HG02642 (cell line): ENCODE measurements at regions not wholly inside any gene's neighbourhood (a gene's known extent, or its start where the extent isn't known, plus 50 kb on each side); places are given as distances from the start of the nearest gene placed in this dataset.

Experiments
- ATAC-seq: cut with Tn5 transposase; IDR thresholded peaks from one replicate; pipeline ENCODE4 v1.9.1; 2021; ENCODE audit warnings: mild to moderate bottlenecking; ENCODE audit not compliant: unreplicated experiment, poor library complexity

DNA sequence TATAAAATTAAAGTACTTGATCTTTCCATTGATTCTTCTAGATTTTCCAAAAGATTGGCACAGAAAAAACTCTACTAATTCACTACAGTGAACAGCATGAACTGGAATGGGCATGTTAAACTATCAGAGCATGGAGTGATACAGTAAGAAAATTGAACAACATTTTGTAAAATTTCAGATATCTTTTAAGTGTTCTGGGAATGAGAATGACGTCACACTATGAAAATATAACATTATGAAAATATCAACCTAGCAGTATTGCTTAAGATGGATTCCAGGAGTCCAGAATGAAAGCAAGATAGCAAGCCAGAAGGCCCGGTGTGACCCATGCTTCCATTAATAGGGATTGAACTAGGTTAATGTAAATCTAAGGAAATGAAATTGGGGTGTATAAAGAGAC is 319.9 kb downstream of the GABRG1 start:
- ATAC-seq: no peak

DNA sequence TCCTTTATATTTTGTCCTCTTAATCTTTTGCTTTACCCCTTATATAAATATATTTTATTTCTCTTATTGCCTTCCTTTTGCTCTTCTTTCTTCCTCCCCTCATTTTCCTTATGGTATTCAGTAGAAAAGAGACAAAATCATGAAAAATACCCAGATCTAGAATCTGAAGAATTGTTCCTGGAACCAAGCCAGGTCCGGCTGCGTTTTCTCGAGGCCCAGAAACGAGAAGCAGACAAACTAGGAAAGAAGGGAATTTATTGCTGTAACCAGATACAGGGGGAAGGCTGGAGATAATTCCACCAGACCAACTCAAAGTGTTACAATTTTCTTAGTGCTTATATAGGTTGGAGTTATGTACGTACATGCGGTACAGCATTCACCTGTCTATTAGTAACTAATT is 328.7 kb downstream of the GABRG1 start:
- no peak for ATAC-seq

DNA sequence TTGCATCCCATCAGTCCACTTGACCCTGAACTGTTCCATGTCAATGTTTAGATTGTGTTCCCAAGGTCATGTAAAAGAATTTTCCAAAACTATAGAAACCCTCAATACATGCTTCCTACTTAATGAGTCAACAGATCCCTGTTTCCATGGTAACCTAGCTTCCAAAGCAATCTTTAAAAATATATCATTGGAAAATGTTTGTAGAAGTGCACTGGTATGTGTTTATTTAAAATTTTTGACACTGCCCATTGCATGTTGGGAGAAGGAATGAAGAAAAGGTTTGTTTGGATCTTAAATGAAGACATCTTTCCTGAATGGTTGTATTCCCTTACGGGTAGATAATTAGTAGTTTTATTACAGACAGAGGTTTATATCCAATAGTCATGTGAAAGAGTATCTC is 345.3 kb downstream of the GABRG1 start:
- no peak for ATAC-seq

DNA sequence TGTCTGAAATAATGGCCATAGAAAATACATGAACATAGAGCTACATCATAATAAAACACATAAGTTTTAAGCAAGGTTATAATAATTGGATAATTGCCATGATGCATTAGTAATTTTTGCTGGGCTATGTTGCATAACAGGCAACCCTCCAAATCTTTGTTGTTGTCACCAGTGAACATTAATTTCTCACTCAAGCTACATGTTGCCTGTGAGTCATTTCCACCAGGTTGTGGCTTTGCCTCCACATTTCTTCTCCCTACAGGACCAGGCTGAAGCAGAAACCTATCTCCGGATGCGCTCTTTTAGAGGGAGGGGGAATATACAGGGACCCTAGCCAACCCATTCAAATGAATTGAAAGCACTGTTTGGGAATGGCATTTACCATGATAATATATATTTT is 347.7 kb downstream of the GABRG1 start:
- no peak for ATAC-seq

DNA sequence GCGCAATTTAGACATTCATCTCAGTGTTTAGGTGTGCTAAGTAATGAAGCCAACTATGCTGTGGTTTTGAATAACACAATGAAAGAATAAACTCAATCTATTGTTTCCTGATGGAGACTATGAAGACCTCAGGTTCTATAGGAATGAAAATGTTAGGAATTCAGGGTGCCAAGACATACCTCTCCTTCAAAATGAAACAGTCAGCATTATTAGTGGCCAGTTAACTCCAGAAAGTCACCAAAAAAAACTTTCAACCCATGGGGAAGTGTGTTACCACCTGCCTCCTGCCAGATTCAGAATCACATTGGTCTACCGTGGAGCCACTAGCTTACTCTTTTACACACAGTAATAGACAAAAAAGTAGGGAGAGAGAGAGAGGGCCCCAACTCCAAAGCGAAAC is 352.9 kb downstream of the GABRG1 start:
- no peak for ATAC-seq

DNA sequence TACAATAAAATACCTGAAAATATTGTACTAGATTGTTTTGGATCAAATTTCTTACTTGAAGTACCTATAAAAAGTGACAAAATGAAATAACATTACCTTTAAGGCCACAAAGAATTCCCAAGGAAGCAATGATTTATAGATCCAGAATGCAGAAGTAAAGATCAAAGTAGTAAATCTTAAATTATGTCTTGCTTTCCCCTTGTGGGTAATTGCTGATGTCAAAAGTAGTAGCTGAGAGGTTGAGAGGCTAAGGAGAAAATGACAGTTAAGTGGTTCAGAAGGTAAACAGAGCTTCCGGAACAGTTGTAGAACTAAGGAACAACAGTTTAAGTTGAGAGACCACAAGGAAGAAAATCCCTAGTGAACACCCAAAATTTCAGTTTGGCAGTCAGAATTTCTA is 358.3 kb downstream of the GABRG1 start:
- no peak for ATAC-seq

DNA sequence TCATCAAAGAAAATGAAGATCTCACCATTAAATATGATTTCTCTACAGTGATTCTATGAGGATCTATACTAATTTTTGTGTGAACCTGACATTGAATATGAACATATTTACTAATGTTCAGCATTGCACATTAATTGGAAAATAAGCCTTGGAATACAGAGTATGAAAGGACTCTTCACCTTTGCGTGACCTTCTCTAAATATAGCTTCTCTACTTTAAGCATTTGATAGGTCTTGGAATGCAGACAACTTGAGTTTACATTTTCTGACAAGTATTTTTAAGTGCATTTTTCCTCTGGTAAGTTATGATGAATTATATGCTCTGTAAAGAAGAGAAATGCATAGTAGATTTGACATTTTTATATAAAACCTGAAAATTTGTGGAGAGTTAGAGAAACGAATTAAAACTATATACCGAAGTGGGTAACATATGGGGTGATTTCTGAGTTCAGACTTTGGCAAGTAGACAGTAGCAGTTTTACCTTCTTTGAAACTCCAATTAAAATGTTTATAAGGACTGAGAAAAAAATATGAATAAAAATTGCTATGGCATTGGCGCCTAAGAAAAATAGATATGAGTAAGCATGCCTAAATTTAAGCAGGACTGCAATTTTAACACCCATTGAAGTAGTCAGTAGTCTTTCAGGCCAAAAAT is 371.9 kb downstream of the GABRG1 start:
- ATAC-seq: no peak

DNA sequence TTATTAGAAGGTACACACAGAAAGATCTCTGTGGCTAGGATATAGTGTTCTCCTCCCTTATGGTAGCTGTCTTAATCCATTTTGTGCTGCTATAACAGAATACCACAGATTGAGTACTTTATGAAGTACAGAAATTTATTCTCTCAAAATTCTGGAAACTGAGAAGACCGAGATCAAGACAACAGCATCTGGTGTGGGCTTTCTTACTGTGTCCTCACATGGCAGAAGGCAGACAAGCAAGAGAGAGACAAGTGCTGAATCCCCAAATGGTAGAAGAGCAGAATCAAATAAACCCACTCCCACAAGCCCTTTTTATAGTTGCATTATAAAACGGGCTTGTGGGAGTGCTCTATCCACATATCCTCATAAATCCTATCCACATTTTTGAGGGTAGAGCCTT is 373.1 kb downstream of the GABRG1 start:
- no peak for ATAC-seq

DNA sequence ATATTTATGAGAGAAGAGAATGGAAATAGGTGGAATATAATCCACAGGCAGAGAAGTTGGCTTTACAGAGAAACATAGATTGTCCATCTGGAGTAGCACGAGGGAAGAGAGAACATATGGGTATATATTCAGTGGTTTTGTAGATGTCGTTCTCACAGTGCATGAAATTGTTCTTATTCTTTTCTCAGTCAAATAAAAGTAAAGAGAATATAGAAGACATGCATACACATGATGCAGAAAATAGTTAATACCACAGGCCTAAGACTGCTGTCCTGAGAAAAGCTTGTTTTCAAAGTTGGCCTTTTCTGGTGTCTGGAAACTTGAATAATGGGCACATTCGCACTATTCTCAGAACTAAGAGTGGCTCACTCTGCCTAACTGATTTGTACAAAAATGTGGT is 378.1 kb downstream of the GABRG1 start:
- ATAC-seq: no peak

DNA sequence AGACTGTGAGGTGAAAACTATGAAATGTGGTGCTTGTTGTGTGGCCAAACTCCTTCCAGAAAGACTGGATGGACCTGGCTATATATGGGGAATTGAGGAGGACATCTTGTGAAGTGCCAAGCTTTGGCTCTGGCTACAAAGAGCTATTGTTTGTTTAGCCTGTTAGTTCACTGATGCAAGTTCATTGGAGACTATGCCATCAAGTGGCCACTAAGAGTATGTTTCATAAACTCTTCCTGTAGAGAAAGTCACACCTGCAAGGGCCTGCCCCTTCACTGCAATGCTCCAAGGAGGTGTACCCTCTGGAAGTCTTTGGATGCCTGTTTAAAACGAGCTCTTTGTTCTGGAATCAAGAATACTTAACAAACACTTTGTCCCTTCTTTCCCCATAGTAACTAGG is 382.0 kb downstream of the GABRG1 start:
- no peak for ATAC-seq

DNA sequence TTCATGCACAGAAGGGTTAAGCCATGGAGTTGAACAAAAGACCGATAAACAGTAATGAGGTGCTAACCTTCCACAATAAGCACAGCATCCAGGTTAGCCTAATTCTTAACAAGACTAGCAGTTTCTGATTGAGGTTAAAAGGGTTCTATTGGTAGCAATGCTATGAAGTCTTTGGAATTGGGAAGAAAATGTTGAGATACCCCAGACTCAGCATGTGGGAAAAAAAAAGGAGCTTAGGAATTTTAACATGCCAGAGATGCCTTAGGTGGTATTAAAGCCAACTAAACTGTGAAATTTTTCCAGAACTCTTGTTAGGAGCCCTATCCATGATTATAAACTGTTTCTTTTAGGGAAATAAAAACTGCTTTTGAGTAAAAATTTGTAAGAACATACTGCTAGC is 391.7 kb downstream of the GABRG1 start:
- no peak for ATAC-seq

DNA sequence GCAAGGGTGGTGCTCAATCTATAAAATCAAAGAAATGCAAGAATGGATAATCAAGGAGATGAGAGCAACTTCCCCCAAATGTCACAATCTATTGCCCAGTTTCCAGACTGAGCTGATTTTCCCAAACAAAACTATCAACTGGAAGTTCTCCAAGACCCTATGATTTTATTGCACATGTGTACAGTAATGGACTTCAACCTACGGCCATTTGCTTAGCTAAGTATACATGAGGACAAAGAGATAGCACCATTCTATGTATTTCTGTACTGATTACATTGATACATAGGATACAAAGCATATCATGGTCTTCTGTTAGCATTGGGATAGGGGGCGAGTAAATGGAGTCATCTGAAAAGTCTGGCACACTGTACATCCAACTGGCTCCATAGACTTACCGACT is 407.8 kb downstream of the GABRG1 start:
- ATAC-seq: no peak

DNA sequence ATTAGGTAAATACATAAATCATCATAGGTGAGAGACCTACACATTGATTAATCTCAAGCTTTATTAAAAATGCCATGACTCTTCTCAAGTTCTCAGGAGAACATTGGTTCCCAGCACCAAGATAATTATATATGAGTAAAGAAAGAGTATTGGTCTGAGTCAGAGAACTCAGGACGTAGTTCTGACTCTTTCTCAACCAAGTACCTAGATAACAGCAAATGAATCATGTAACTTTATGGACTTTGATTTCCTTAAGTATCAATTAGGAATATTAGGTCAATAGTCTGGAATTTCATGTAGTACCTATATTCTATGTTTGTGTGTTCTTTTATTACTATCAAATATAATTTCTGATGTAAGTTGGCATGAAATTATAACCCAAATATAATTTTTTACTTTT is 409.9 kb downstream of the GABRG1 start:
- ATAC-seq: no peak

DNA sequence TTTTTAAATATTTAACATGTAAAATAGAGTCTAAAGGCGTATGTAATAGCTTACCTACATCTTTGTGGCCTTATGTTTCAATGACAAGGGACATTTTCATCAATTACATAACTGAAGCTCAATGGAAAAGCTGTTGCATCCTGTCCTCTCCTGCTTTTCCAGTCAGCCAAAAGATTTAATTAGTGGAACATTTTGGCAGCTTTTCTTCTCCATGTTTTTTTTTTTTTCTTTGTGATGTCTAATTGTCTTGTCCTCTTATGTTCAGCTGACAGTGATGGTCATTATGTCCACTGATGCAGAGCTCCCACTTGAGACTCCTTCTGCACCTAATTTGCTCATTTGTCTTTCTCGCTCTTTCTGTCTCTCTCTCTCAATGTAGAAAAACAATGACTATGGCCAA is 422.2 kb downstream of the GABRG1 start:
- ATAC-seq: no peak

DNA sequence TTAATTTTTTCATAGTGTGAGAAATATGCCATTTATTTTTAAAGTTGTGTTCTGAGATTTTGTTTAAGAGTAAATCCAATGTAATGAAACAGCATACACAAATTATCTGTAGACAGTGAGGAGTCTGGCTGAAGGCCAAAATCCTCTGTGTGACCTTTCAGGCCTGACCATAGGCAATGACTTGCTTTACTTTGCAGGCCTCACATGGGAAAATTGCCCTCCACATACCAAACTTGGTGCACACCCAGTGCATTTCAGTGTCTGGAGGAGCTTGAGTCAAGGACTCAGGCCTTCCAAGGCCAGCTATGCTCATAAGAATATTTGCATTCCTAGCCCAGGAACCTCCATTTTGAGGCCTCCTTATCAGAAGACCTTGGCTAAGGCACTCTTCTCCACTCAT is 430.1 kb downstream of the GABRG1 start:
- no peak for ATAC-seq

DNA sequence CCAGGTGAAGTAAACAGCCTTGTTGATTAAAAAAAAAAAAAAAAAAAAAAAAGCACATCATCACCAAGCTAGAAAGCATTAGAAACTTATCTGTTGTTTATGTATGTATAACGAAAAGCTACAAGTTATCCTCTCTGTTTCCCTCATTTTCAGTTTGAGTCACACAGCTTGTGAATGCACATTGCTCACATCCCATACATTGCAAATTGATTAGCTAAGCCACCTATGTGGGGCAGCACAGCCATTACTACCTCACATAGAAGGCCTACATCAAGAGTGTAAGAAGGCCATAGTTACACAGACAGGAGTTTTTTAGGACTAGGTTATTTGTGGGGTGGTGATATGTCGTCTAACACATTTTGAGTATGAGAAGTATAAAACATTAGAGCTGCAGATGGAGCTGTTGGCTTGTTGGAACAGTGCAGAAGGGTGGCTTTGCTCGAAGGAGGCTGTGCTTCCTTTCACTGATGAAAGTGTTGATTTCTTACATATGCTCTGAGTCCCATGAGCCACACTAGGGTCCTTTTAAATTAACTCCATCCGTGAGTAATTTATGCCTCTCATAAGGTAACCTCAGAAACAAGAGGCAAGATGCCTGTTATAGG is 431.6 kb downstream of the GABRG1 start:
- no peak for ATAC-seq

DNA sequence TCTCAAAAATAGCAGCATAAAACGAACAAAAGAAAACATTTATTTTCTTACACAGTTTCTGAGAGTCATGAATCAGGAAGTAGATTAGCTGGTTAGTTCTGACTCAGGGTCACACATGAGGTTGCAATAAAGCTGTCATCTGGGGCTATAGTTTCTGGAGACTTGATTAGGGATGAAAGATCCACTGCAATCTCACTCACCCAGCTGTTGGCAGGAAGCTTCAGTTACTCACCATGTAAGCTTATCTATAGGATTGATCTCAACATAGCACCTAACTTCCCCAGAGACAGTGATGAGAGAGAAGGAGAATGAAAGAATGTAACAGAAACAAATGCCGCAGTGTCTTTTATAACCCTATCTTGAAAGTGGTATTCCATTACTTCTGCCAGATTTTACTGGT is 435.5 kb downstream of the GABRG1 start:
- no peak for ATAC-seq

DNA sequence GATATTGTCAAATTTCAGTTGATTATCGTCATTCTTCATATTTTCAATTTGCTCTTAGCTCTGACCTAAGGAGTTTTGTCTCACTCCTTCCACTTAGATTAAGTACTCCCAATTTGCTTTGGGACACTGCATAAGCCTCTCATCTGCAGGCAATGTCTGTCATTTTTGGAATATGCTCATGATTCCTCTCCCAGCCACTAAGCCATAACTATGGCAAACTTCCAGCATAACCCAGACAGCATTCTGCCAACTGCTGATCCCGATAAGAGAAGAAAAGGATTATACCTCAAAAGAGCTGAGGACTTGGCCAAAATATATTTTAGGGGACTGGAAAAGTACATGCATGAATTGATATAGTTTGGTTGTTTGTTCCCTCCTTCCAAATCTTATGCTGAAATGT is 444.4 kb downstream of the GABRG1 start:
- ATAC-seq: no peak

DNA sequence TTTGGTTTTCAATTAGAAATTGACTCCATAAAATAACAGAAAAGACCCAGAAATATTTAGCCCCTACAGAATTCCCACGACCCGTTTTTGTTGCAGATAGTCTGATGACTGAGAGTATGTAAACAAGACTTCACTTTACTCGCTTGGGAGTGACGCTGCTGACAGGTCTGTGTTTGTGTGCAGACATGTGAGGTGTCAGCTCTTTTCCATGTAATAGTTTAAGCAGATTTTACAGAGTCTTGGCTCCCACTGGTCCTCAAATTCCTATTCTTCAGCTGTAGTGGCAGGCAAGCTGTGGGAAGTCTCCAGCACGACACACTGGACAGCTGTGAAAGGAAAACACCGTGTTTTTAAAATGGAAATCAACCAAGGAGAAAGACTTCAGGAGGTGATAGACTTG is 455.7 kb downstream of the GABRG1 start:
- no peak for ATAC-seq

DNA sequence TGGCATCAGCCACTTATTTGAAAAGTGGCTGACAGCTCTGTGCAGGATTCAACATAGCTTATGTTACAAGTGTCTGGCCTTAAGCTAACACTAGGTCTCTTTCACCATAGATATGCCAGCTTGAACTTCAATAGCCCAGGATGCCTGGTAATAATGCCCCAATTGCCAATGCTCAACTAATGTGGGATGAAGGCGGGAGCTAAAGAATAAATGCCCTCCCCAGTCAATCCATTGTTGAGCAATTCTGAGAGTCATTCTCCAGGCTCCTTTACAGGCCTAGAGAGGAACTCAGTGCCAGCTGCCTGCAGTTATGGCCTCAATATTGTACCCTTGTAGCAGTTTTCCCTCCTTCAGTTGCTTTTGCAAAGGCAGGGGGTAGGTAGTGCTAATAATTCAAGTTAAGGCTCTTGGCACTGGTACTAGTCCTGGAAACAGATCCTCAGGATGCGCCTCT is 460.2 kb downstream of the GABRG1 start:
- no peak for ATAC-seq

DNA sequence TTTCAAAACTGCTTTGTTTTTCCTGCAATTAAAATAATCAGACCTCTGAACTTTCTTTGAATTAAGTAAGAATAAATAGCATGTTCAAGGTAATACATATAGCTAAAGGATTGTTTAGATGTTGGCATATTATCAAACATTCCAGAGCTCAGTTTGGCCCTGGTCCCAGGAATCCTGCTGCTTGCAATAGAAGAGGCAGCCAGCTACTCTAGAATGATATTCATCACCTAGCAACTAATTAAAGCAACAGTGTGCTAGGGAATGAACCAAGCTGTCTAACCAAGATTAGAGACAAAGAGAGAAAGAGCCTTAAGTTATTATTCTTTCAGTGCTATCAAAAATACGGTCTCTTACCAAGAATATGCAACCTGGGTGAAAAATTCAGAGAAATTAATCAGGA is 460.9 kb downstream of the GABRG1 start:
- ATAC-seq: no peak

DNA sequence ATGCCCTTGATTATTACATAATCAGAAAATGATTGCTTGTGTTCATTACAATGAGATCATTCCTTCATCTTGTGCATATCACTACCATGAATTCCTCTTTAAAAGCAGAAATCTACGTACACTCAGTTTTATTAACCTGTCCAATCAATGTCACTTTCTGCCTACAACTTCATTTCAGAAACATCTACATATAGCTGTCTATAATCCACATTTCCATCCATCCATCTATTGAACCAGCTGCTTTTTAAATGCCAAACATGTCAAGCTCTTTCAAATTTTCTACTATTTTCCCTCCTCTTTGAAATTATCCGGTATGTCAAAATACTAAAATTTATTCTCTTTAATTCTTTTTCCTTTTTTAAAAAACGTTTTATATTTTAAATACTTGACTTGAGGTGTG is 462.0 kb downstream of the GABRG1 start:
- no peak for ATAC-seq

DNA sequence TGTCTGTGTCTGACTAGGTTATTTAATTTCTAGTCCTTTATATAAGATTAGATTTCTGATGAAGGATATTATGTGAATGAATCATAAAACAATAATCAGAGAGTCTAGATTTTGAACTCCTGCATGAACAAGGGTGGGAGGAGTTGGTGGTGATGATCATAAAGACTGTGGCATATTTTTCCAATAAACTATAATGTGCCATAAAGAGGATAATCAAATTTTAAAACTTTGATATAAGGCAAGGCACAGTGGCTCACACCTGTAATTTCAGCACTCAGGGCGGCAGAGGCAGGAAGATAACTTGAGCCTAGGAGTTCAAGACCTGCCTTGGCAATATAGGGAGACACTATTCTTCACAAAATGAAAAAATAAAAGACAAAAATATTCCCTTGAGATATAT is 473.3 kb downstream of the GABRG1 start:
- no peak for ATAC-seq
